Loucy (cell line): ENCODE measurements at regions not wholly inside any gene's neighbourhood (a gene's known extent, or its start where the extent isn't known, plus 50 kb on each side); places are given as distances from the start of the nearest gene placed in this dataset.

Source experiments
- H2AFZ ChIP-seq: fragments of 200-600 bp; sonication (generic); 2 replicates; pipeline ENCODE4 v1.6.0; 2016; ENCODE audit warnings: antibody characterized with exemption, mild to moderate bottlenecking, low read length, moderate library complexity
- H3F3A ChIP-seq: fragments of 200-600 bp; 2 replicates; pipeline ENCODE4 v1.6.0; 2016; ENCODE audit warnings: antibody characterized with exemption, low read depth, mild to moderate bottlenecking
- H3K27me3 ChIP-seq: fragments of 200-600 bp; sonication (generic); 2 replicates; pipeline ENCODE4 v1.6.1; 2014; ENCODE audit warnings: low read length, mild to moderate bottlenecking; ENCODE audit not compliant: insufficient read depth, poor library complexity, severe bottlenecking
- H3K36me3 ChIP-seq: fragments of 200-600 bp; sonication (generic); 2 replicates; pipeline ENCODE4 v1.6.1; 2016; ENCODE audit warnings: low read length; ENCODE audit not compliant: insufficient read depth
- H3K4me1 ChIP-seq: fragments of 200-600 bp; sonication (generic); 2 replicates; pipeline ENCODE4 v1.5.1; 2014; ENCODE audit warnings: low read length, mild to moderate bottlenecking; ENCODE audit not compliant: insufficient read depth, poor library complexity, severe bottlenecking
- H3K4me2 ChIP-seq: fragments of 200-600 bp; sonication (generic); 2 replicates; pipeline ENCODE4 v1.6.0; 2014; ENCODE audit warnings: antibody characterized with exemption, low read length, low read depth, mild to moderate bottlenecking; ENCODE audit not compliant: poor library complexity, severe bottlenecking
- H3K4me3 ChIP-seq: fragments of 200-600 bp; sonication (generic); 2 replicates; pipeline ENCODE4 v1.5.1; 2014; ENCODE audit warnings: low read length, mild to moderate bottlenecking, mixed read lengths; ENCODE audit not compliant: poor library complexity, severe bottlenecking
- H3K79me2 ChIP-seq: fragments of 200-600 bp; sonication (generic); 2 replicates; pipeline ENCODE4 v1.6.1; 2014; ENCODE audit warnings: low read length; ENCODE audit not compliant: insufficient read depth
- H3K9ac ChIP-seq: fragments of 200-600 bp; sonication (generic); 2 replicates; pipeline ENCODE4 v1.6.0; 2014; ENCODE audit warnings: mild to moderate bottlenecking, low read depth, low read length, moderate library complexity; ENCODE audit not compliant: poor library complexity, severe bottlenecking
- H3K9me2 ChIP-seq: fragments of 200-600 bp; sonication (generic); replicated peaks from 2 replicates; pipeline ENCODE4 v1.6.1; 2016; ENCODE audit warnings: low read depth, low read length, mixed read lengths
- H3K9me3 ChIP-seq: fragments of 200-600 bp; sonication (generic); 2 replicates; pipeline ENCODE4 v1.6.1; 2014; ENCODE audit warnings: mild to moderate bottlenecking, antibody characterized with exemption, low read length, low read depth; ENCODE audit not compliant: insufficient read depth
- H4K20me1 ChIP-seq: fragments of 200-600 bp; sonication (generic); 2 replicates; pipeline ENCODE4 v1.6.0; 2014; ENCODE audit warnings: antibody characterized with exemption, low read length, mild to moderate bottlenecking; ENCODE audit not compliant: insufficient read depth, poor library complexity, severe bottlenecking
- EZH2phosphoT487 ChIP-seq: fragments of 200-600 bp; IDR thresholded peaks from 2 replicates; pipeline ENCODE4 v1.6.1; 2018; ENCODE audit warnings: antibody characterized with exemption, mild to moderate bottlenecking, moderate library complexity, borderline replicate concordance
- TF ChIP-seq, protein P1 (sequence below): fragments of 200-600 bp; sonication (generic); conservative IDR thresholded peaks from 2 replicates; pipeline ENCODE4 v1.5.1; 2014; ENCODE audit warnings: mild to moderate bottlenecking, antibody characterized with exemption, low read length

- H3F3A ChIP-seq, result no peaks in the 10 kb centered on the region
- no peaks in the 10 kb centered on the region for H3K27me3 ChIP-seq
- H3K9me3 ChIP-seq, result no peaks in the 10 kb centered on the region
- H3K79me2 ChIP-seq, result no peaks in the 10 kb centered on the region
- no peaks in the 10 kb centered on the region for H4K20me1 ChIP-seq
- H3K36me3 ChIP-seq, result no peaks in the 10 kb centered on the region
- no peaks in the 10 kb centered on the region for H3K4me1 ChIP-seq
- H2AFZ ChIP-seq, result no peak overlapping the region
- TF ChIP-seq, protein P1, sequence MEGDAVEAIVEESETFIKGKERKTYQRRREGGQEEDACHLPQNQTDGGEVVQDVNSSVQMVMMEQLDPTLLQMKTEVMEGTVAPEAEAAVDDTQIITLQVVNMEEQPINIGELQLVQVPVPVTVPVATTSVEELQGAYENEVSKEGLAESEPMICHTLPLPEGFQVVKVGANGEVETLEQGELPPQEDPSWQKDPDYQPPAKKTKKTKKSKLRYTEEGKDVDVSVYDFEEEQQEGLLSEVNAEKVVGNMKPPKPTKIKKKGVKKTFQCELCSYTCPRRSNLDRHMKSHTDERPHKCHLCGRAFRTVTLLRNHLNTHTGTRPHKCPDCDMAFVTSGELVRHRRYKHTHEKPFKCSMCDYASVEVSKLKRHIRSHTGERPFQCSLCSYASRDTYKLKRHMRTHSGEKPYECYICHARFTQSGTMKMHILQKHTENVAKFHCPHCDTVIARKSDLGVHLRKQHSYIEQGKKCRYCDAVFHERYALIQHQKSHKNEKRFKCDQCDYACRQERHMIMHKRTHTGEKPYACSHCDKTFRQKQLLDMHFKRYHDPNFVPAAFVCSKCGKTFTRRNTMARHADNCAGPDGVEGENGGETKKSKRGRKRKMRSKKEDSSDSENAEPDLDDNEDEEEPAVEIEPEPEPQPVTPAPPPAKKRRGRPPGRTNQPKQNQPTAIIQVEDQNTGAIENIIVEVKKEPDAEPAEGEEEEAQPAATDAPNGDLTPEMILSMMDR, result no peak
- H3K9me2 ChIP-seq, result no peaks in the 10 kb centered on the region
- H3K9ac ChIP-seq, result no peak overlapping the region
- H3K4me2 ChIP-seq, result no peak overlapping the region
- no peak overlapping the region for H3K4me3 ChIP-seq
These were observed 1191.9 kb downstream of the SLITRK5 start for GRCh38 chr13:88863116-88863515.

GRCh38 chr13:88866195-88866594 lies 1195.0 kb downstream of the SLITRK5 start:
- Histone ChIP-seq H3K4me1 (no peaks in the 10 kb centered on the region), H4K20me1 (peaks cover 2% of the 10 kb centered on the region), H3F3A (no peaks in the 10 kb centered on the region)

GRCh38 chr13:88883741-88884140 lies 1212.6 kb downstream of the SLITRK5 start:
- no peaks in the 10 kb centered on the region for H3K27me3 ChIP-seq
- no peak overlapping the region for H2AFZ ChIP-seq
- no peaks in the 10 kb centered on the region for H3K9me3 ChIP-seq
- H3K4me2 ChIP-seq, result no peak overlapping the region
- H3K4me1 ChIP-seq, result no peaks in the 10 kb centered on the region
- H3F3A ChIP-seq, result no peaks in the 10 kb centered on the region
- no peak overlapping the region for H3K9ac ChIP-seq
- H3K79me2 ChIP-seq, result no peaks in the 10 kb centered on the region
- H3K4me3 ChIP-seq, result no peak overlapping the region
- no peaks in the 10 kb centered on the region for H4K20me1 ChIP-seq
- TF ChIP-seq EZH2phosphoT487, result no peak
- TF ChIP-seq, protein P1, result no peak
- no peaks in the 10 kb centered on the region for H3K9me2 ChIP-seq
- no peaks in the 10 kb centered on the region for H3K36me3 ChIP-seq

More at GRCh38 chr13:88866195-88866594, 1195.0 kb downstream of the SLITRK5 start:
- Histone ChIP-seq H3K36me3 (no peaks in the 10 kb centered on the region), H3K4me3 (no peak overlapping the region), H3K4me2 (no peak overlapping the region), H3K9me2 (no peaks in the 10 kb centered on the region), H3K27me3 (no peaks in the 10 kb centered on the region), H3K9me3 (no peaks in the 10 kb centered on the region), H3K9ac (no peak overlapping the region), H2AFZ (no peak overlapping the region), H3K79me2 (no peaks in the 10 kb centered on the region)
- TF ChIP-seq EZH2phosphoT487, result no peak
- TF ChIP-seq, protein P1, result no peak
